OCI-LY7 (cell line): ENCODE measurements at regions not wholly inside any gene's neighbourhood (a gene's known extent, or its start where the extent isn't known, plus 50 kb on each side); places are given as distances from the start of the nearest gene placed in this dataset.

Experiments
- CTCF ChIP-seq: fragments of 200-600 bp; sonication (generic); conservative IDR thresholded peaks from 2 replicates; pipeline ENCODE4 v1.5.1; 2014; ENCODE audit warnings: mild to moderate bottlenecking, antibody characterized with exemption, low read length, moderate library complexity, mixed read lengths
- EZH2phosphoT487 ChIP-seq: fragments of 200-600 bp; sonication (generic); IDR thresholded peaks from 2 replicates; pipeline ENCODE4 v1.6.1; 2018; ENCODE audit warnings: low read depth, borderline replicate concordance, mild to moderate bottlenecking, mixed run types, antibody characterized with exemption, low read length, moderate library complexity, mixed read lengths

GRCh38 chr5:142539154-142539740 lies 146.6 kb downstream of the FGF1 start:
- TF ChIP-seq CTCF, result no peak
- TF ChIP-seq EZH2phosphoT487, result no peak
